ENCODE measurements at regions not wholly inside any gene's neighbourhood (a gene's known extent, or its start where the extent isn't known, plus 50 kb on each side); places are given as distances from the start of the nearest gene placed in this dataset.
"Not testable (repeated sequence)": the region's sequence is repeated elsewhere in the genome, so short reads cannot be mapped to it uniquely, and the experiment has no call there.

DNA sequence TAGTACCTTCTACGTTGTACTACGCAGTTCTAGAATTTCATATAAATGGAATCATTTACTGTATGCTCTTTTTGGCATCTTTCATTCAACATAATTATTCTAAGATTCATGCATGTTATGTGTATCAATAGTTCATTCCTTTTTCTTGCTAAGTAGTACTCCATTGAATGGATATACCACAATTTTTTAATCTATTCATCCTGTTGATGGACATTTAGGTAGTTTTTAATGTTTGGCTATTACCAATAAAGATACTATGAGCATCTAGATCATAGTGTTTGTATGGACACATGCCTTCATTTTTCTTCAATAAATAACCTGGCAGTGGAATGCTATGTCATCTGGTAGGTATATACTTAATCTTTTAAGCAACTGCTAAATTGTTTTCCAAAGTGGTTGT lies 83.0 kb upstream of the ELN start:
- H3K4me3 ChIP-seq (ENCODE audit: low read depth, low read length): no peak overlapping the region
- TF ChIP-seq, protein P1, sequence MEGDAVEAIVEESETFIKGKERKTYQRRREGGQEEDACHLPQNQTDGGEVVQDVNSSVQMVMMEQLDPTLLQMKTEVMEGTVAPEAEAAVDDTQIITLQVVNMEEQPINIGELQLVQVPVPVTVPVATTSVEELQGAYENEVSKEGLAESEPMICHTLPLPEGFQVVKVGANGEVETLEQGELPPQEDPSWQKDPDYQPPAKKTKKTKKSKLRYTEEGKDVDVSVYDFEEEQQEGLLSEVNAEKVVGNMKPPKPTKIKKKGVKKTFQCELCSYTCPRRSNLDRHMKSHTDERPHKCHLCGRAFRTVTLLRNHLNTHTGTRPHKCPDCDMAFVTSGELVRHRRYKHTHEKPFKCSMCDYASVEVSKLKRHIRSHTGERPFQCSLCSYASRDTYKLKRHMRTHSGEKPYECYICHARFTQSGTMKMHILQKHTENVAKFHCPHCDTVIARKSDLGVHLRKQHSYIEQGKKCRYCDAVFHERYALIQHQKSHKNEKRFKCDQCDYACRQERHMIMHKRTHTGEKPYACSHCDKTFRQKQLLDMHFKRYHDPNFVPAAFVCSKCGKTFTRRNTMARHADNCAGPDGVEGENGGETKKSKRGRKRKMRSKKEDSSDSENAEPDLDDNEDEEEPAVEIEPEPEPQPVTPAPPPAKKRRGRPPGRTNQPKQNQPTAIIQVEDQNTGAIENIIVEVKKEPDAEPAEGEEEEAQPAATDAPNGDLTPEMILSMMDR (IDR thresholded peaks at IDR 0.05; ENCODE audit: control insufficient read depth, extremely low read depth, insufficient read depth): no peak
- no peak for DNase-seq (ENCODE audit: low read depth)

DNA sequence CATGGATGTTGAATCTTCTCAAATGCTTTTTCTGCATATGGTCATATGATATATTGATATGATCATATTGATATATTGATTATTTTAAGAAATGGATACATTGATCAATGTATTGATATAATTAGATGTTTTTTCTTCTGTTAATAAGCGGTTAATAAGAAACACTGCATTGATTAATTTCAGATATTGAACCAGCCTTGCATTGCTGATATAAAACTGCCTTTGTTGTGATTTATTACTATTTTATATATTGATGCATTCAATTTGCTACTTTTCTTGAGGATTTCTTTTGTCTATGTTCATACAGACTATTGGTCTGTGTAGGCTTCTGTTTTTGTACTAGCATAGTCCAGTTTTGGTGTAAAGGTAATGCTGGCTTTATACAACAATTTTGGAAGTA lies 79.7 kb upstream of the ELN start:
- no peak for DNase-seq (ENCODE audit: low read depth)

DNA sequence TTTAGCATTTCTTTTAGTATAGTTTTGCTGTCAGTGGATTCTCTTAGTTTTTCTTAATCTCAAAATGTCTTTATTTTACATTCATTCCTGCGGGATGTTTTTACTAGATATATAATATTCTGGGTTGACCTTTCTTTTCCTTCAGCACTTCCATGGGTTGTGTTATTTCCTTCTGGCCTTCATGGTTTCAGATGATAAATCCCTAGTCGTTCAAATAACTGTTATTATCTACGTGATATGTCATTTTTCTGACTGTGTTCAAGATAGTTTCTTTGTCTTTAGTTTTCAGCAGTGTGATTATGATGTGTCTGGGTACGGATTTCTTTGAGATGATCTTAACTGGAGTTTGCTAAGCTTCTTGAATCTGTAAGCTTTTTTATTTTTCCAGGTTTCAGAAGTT lies 75.7 kb upstream of the ELN start:
- DNase-seq (ENCODE audit: low read depth): no peak
- TF ChIP-seq, protein P1 (IDR thresholded peaks at IDR 0.05; ENCODE audit: control insufficient read depth, extremely low read depth, insufficient read depth): no peak
- no peak overlapping the region for H3K4me3 ChIP-seq (ENCODE audit: low read depth, low read length)

More for the DNA sequence above, 79.7 kb upstream of the ELN start:
- no peak overlapping the region for H3K4me3 ChIP-seq (ENCODE audit: low read depth, low read length)
- TF ChIP-seq, protein P1 (IDR thresholded peaks at IDR 0.05; ENCODE audit: control insufficient read depth, extremely low read depth, insufficient read depth): no peak

DNA sequence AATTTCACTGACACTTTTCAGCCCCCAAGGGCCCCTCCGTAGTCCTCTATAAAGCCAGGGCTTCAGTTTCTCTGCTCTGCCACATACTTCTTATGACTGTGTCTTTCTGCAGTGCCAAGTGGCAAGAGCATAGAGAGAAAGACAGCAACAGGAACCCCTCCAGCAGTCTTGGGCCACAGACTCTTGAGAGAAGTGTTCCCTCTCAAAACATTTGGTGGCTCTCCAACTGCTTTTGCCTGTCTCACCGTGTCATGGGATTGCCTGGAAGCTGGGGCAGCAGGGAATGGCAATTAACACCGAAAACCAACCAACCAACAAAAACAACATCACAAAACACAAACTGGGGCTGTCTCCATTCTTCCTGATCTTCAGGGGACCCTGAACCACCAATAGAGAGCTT lies 73.8 kb upstream of the ELN start:
- TF ChIP-seq, protein P1 (IDR thresholded peaks at IDR 0.05; ENCODE audit: control insufficient read depth, extremely low read depth, insufficient read depth): no peak
- no peak for DNase-seq (ENCODE audit: low read depth)
- no peak overlapping the region for H3K4me3 ChIP-seq (ENCODE audit: low read depth, low read length)

DNA sequence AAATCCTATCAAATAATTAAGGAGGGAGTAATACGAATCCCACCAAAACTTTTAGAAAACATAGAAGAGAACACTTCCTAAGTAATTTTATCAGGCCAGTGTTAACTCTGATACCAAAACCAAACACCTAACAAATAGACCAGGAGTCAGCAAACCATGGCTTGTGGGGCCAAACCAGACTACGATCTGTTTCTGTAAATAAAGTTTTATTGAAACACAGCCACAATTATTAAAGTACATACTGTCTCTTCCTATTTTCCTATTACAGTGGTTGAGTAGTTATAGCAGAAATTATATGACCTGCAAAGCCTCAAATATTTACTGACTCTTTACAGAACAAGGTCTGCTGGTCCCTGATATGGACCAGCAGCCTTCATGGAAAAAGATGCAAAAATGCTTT lies 73.1 kb upstream of the ELN start:
- TF ChIP-seq, protein P1 (IDR thresholded peaks at IDR 0.05; ENCODE audit: control insufficient read depth, extremely low read depth, insufficient read depth): no peak
- H3K4me3 ChIP-seq (ENCODE audit: low read depth, low read length): no peak overlapping the region
- no peak for DNase-seq (ENCODE audit: low read depth)

DNA sequence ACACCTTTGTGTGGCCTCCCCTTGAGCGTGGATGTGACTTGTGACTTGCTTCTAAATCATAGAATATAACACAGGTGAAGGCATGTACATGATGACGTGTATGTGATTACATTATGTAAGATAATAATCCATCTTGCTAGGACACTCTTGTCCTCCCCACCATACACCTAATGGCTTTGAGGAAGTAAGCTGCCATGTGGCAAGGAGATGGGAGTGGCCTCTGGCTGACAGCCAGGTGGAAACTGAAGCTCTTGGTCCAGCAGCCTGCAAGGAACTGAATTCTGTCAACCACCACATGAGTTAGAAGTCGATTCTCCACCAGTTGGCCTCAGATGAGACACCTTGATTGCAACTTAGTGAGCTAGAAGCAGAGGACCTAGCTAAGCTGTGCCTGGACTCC lies 67.4 kb upstream of the ELN start:
- TF ChIP-seq, protein P1 (IDR thresholded peaks at IDR 0.05; ENCODE audit: control insufficient read depth, extremely low read depth, insufficient read depth): no peak
- DNase-seq (ENCODE audit: low read depth): no peak
- no peak overlapping the region for H3K4me3 ChIP-seq (ENCODE audit: low read depth, low read length)

DNA sequence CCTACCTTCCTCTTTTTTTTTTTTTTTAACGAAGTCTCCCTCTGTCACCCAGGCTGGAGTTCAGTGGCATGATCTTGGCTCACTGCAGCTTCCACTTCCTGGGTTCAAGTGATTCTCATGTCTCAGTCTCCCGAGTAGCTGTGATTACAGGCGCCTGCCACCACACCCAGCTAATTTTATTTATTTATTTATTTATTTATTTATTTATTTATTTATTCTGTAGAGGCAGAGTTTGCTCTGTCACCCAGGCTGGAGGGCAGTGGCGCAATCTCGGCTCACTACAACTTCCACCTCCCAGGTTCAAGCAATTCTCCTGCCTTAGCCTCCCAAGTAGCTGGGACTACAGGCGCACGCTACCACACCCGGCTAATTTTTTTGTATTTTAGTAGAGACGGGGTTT lies 66.0 kb upstream of the ELN start:
- H3K4me3 ChIP-seq (ENCODE audit: low read depth, low read length); DNase-seq (ENCODE audit: low read depth): not testable (repeated sequence)
